GM12873 (cell line): ENCODE measurements at regions not wholly inside any gene's neighbourhood (a gene's known extent, or its start where the extent isn't known, plus 50 kb on each side); places are given as distances from the start of the nearest gene placed in this dataset.

Source experiments
- TF ChIP-seq, protein P1 (sequence below): IDR thresholded peaks from 2 replicates; pipeline ENCODE4 v1.5.1; 2012; ENCODE audit warnings: low read depth, mild to moderate bottlenecking, moderate library complexity, low read length, control low read depth; ENCODE audit not compliant: insufficient read depth; ENCODE audit errors: missing control alignments

- TF ChIP-seq, protein P1, sequence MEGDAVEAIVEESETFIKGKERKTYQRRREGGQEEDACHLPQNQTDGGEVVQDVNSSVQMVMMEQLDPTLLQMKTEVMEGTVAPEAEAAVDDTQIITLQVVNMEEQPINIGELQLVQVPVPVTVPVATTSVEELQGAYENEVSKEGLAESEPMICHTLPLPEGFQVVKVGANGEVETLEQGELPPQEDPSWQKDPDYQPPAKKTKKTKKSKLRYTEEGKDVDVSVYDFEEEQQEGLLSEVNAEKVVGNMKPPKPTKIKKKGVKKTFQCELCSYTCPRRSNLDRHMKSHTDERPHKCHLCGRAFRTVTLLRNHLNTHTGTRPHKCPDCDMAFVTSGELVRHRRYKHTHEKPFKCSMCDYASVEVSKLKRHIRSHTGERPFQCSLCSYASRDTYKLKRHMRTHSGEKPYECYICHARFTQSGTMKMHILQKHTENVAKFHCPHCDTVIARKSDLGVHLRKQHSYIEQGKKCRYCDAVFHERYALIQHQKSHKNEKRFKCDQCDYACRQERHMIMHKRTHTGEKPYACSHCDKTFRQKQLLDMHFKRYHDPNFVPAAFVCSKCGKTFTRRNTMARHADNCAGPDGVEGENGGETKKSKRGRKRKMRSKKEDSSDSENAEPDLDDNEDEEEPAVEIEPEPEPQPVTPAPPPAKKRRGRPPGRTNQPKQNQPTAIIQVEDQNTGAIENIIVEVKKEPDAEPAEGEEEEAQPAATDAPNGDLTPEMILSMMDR, result no peak
Measured at GRCh38 chr12:20154052-20154451, 214.3 kb upstream of the PDE3A start.

- TF ChIP-seq, protein P1, result no peak
Measured at GRCh38 chr12:20155374-20155773, 213.0 kb upstream of the PDE3A start.

DNA sequence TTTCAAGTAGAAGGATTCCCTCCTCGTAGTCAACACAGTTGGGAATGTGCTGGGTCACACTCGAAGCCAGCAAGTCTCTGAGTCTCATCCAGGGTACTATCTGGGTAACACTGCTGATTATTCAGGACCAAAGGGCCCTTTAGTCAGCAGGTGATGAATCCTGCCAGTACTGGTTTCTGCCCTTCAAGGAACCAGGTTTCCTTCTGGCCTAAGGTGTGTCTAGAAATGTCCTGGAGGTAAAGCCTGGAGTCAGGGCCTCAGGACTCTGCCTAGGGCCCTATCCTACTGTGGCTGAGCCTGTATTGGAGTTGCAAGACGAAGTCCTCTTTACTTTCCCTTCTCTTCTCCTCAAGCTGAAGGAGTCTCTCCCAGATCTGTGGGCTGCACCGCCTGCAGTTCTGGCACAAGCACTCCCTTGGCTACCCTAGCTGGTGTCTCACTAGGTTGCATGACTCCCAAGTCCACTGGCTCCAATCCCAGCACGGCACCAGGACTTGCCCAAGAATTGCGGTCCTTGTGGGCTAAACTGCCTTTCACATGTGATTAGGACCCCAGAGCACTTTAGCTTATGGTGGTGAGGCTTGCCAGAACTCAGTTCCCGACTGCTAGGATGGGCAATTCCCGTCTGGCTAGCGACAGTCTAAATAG lies 193.7 kb upstream of the PDE3A start:
- TF ChIP-seq, protein P1, result no peak

GRCh38 chr12:20175704-20176388 lies 192.5 kb upstream of the PDE3A start:
- TF ChIP-seq, protein P1, result no peak

DNA sequence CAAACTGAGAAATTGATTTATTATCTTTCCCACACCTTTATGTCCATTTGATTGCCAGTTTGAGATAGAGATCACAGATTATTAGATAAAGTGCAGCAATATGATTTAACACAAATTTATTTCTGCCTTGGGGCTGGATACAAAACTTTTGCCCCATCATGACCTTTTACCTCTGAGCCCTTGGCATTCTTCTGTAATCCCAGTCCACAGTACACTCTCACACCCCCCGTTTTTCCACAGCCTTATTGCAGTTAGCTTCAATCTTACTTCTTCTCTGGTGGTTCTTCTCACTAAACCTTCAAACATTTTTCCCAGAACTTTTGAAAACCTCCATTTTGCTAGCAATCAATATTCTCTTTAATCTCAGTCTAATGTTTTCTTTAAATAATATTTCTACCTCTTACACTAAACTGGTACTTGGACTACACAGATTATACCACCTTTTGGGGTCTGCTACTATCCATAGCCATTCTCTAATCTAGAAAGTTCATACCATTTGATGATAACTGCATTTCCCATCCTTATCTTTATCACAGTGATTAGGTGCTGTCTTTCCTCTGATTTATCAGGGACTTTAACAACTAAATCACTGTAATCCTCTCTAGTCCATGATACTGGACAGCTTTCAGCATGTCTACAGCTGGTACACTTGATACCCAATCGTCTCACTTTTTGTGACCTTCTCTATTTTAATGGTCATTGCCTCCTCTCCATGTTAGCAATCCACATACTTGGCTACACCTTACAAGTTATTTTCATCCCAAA lies 186.7 kb upstream of the PDE3A start:
- TF ChIP-seq, protein P1, result no peak

GRCh38 chr12:20183563-20183962 lies 184.8 kb upstream of the PDE3A start:
- TF ChIP-seq, protein P1, result no peak

GRCh38 chr12:20184514-20184913 lies 183.8 kb upstream of the PDE3A start:
- TF ChIP-seq, protein P1, result no peak
